NCI-H524 (cell line): ENCODE measurements at regions not wholly inside any gene's neighbourhood (a gene's known extent, or its start where the extent isn't known, plus 50 kb on each side); places are given as distances from the start of the nearest gene placed in this dataset.
"Not testable (repeated sequence)": the region's sequence is repeated elsewhere in the genome, so short reads cannot be mapped to it uniquely, and the experiment has no call there.

Experiments
- DNase-seq, 2 experiments: peaks; one replicate each; lab custom pipeline; 2025; lab: John Stamatoyannopoulos, UW

- DNase-seq, result not testable (repeated sequence)
These were observed 159.0 kb upstream of the ROPN1B start for GRCh38 chr3:125810010-125810409.

GRCh38 chr3:125822175-125822574 lies 146.8 kb upstream of the ROPN1B start:
- DNase-seq, result not testable (repeated sequence)

- not testable (repeated sequence) for DNase-seq
These were observed 137.8 kb upstream of the ROPN1B start for GRCh38 chr3:125831005-125831750.

GRCh38 chr3:125835562-125835961 lies 133.4 kb upstream of the ROPN1B start:
- DNase-seq, result not testable (repeated sequence)

- DNase-seq, result peak in 1 of 2 experiments; percentile 44
These were observed 132.9 kb upstream of the ROPN1B start for GRCh38 chr3:125836011-125836551.

GRCh38 chr3:125836786-125837185 lies 132.2 kb upstream of the ROPN1B start:
- DNase-seq, result not testable (repeated sequence)

- not testable (repeated sequence) for DNase-seq
These were observed 130.1 kb upstream of the ROPN1B start for GRCh38 chr3:125838857-125839256.

GRCh38 chr3:125840465-125840864 lies 128.5 kb upstream of the ROPN1B start:
- DNase-seq, result not testable (repeated sequence)

GRCh38 chr3:125847966-125848365 lies 121.0 kb upstream of the ROPN1B start:
- DNase-seq, result not testable (repeated sequence)

- not testable (repeated sequence) for DNase-seq
These were observed 114.0 kb upstream of the ROPN1B start for GRCh38 chr3:125855006-125855405.

- not testable (repeated sequence) for DNase-seq
These were observed 108.4 kb upstream of the ROPN1B start for GRCh38 chr3:125860547-125860946.

- DNase-seq, result not testable (repeated sequence)
These were observed 106.1 kb upstream of the ROPN1B start for GRCh38 chr3:125862841-125863254.

- DNase-seq, result not testable (repeated sequence)
These were observed 104.4 kb upstream of the ROPN1B start for GRCh38 chr3:125864532-125864931.

- peak; percentile 99 for DNase-seq
These were observed 83.0 kb upstream of the ROPN1B start for GRCh38 chr3:125886006-125886405.

GRCh38 chr3:125899181-125899580 lies 69.8 kb upstream of the ROPN1B start:
- DNase-seq, result not testable (repeated sequence)

GRCh38 chr3:125901473-125901872 lies 67.5 kb upstream of the ROPN1B start:
- not testable (repeated sequence) for DNase-seq

GRCh38 chr3:125903780-125904455 lies 65.1 kb upstream of the ROPN1B start:
- not testable (repeated sequence) for DNase-seq

GRCh38 chr3:125907279-125907678 lies 61.7 kb upstream of the ROPN1B start:
- DNase-seq, result not testable (repeated sequence)

- peak in 1 of 2 experiments; percentile 20 for DNase-seq
These were observed 58.1 kb upstream of the ROPN1B start for GRCh38 chr3:125910851-125911250.

- DNase-seq, result peak; percentile 83 to 94
These were observed 54.2 kb upstream of the ROPN1B start for GRCh38 chr3:125914608-125915436.

GRCh38 chr3:125915437-125915787 lies 53.6 kb upstream of the ROPN1B start:
- DNase-seq, result not testable (repeated sequence)

GRCh38 chr3:125915792-125916375 lies 53.1 kb upstream of the ROPN1B start:
- peak; percentile 89 to 96 for DNase-seq
